ENCODE measurements at regions not wholly inside any gene's neighbourhood (a gene's known extent, or its start where the extent isn't known, plus 50 kb on each side); places are given as distances from the start of the nearest gene placed in this dataset.

DNA sequence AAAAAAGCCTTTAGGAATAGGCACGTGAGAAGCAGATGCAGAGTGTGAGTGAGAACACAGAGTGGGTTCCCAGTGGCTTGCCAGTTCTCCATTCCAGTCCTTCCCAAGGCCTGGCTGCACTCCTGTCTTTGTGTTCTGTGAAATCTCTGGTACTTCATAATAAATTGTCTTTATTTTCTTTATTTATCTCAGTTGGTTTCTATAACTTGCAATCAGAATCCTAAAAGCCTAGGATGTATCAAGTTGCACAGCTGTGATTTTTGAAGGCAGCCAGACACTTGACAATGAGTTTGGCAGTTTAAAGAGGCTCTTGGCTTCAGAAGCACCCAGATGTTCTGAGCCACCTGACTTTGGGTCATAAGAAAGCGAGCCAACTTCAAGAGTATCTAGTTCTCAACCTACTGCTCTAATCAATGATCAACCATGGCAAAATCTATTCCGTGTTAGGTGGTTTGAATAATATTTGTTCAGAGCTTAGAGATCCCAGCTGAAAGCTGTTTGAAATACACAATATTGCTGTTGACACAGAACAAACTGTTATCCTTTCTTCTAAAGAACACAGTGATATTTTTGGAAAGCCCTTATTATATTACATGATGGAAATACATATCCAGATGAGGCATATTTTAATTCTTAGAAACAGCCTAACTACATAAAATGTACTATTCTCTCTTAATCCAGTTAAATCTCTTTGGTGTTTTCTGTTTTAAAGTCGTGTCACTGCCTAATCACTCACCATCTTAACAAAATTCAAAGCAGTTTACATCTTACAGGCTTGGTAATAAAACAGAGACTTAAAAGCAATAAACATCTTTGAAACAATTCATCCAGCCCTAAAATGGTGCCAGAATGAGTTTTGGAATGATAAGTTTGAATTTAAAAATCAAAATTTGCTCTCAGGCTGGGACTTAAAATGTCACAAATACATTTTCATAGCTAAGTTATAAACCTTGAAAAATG lies 483.0 kb upstream of the NBEA start:
- DNase-seq (ENCODE audit: low read depth, low spot score): no peak

DNA sequence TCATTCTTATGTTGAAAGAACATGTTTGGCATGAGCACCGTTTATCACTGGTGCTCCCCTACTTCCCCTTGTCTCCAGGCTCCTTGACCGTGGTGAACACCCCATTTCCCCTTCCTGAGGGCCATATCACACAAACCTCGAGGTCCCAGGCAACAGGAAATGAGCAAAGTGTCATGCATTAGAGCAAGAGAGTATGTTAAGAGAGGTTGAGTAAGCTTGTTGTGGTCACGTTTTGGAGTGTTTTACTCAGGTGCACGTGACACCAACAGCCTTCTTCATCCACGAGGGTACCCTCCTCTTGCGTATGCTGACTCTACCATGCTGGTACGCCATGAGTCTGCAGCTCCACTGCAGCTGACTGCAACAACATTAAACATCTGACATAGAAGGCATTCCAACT lies 482.2 kb upstream of the NBEA start:
- no peak for DNase-seq (ENCODE audit: low read depth, low spot score)

DNA sequence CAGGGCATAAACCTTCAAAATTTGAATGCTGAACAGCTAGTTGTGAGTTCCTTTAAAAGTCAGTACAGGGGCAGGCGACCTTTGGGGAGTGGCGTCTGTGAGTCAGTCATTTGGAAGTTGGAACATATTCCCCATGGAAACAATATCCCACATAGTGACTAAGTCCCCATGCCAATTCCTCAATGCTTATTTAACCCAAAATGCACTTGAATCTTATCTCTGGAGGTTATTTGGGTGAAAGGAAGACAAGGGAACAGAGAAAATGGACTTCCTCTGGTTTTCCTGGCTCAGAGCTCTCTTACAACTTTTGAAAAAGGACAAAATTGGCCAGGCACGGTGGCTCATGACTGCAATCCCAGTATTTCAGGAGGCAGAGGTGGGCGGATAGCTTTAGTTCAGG lies 479.2 kb upstream of the NBEA start:
- peak; percentile 44 for DNase-seq (ENCODE audit: low read depth, low spot score)

DNA sequence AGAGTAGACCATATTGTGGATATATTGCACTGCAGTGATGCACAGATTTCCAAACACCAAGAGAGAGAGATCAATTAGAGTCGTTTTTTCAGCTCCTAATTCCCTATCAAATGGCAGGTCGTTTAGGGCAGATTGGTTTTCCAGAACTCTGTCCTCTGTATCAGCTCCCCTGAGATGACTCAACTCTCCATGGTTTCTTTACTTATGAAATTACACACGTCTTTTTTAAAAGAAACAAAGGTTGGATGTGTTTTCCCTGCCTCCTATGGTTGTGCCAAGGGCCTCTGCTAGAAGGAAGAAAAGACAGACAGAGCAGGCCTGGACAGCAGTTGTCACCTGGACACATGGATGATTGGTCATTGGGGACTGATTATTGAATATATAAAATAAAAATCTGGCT lies 478.1 kb upstream of the NBEA start:
- DNase-seq (ENCODE audit: low read depth, low spot score): no peak

DNA sequence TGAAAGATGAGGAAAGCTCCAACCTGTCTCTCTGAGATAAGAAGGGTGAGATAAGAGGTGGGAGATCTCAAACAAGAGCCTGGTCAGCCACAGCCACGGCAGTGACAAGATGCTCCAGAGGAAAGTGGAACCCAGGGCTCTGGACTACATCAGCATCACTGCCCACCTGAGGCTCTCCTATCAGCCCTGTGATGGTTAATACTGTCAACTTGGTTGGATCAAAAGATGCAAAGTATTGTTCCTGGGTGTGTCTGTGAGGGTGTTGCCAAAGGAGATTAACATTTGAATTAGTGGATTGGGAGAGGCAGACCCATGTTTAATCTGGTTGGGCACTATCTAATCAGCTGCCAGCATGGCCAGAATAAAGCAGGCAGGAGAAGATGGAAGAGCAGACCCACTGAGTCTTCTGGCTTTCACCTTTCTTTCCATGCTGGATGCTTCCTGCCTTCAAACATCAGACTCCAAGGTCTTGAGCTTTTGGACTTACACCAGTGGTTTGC lies 476.6 kb upstream of the NBEA start:
- no peak for DNase-seq (ENCODE audit: low read depth, low spot score)

DNA sequence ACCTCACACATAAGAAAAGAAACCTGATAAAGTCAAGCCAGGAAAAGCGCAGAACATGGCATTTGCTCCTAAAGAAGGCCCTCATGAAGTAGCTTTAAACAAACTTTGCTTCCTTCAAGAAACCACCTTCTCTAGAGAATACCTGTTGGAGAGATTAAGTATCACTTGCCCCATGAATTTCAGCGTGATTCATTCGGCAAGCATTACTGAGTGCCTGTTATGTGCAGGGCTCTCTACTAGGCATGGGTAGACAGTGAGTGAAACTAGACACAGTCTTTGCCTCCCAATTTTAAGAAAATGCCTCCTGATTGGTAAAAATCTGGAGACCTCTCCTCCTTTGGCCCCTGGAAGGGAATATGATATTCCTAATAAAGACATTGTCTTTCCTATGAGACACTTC lies 475.8 kb upstream of the NBEA start:
- DNase-seq (ENCODE audit: low read depth, low spot score): no peak

DNA sequence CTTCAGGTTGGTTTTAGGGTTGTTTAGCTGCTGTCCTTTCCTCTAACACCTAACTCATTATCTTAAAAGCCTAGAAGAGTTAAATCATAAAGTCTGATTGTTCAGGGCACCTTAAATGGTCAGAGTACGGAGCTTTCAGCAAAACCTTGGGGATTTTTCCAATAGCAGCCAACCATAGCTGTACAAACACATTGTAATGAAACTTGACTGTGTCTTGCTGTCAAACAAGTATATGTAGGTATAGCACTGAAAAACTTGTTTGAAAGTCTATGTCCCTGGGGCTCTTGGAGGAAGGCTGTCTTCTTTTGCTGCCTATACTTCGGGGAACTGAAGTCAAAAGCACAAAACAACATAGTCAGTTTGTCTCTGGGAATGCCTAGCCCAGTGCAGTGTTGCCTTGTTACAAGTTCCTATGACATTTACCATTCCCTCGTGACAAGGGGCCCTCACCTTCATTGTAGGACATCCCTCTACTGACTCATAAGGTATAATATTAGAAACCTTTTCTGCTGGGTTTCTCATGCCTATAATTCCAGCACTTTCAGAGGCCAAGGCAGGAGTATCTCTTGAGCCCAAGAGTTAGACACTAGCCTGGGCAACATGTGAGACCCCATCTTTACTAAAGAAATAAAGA lies 474.5 kb upstream of the NBEA start:
- no peak for DNase-seq (ENCODE audit: low read depth, low spot score)

DNA sequence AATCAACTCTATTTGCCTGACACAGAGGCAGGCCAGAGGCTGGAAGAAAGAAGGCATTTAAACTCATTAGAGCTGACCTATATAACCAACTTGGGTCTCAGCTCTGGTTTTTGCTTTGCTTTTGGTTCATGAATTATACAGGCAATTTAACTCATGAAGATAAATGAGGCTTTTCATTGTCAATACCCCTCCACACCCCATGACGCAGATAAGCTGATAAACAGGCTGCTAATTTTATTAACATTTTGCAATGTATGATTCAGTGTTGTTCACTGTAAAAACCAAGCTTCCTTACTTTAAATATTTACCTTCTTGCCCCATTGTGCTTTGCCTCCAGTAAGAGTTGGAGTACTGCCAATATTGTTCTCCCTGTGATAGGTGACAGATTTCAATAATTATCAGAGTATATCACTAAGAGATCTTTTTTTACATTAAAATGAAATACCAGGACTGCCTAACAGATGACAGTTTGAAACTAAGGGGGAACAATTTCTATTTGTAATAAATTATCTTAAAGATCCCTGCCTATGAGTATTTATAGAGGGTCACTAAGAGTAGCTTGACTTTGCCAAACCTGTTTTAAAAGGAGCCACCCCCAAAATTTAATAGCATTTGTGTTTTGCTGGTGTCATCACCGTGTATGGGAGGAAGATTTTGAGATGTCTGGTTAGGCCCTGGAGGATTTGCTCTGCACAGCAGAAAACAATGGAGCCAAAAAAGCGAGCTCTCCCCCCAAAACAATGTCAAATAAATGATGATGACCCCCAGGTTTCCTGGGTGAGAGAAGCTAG lies 472.7 kb upstream of the NBEA start:
- DNase-seq (ENCODE audit: low read depth, low spot score): peak; percentile 11

DNA sequence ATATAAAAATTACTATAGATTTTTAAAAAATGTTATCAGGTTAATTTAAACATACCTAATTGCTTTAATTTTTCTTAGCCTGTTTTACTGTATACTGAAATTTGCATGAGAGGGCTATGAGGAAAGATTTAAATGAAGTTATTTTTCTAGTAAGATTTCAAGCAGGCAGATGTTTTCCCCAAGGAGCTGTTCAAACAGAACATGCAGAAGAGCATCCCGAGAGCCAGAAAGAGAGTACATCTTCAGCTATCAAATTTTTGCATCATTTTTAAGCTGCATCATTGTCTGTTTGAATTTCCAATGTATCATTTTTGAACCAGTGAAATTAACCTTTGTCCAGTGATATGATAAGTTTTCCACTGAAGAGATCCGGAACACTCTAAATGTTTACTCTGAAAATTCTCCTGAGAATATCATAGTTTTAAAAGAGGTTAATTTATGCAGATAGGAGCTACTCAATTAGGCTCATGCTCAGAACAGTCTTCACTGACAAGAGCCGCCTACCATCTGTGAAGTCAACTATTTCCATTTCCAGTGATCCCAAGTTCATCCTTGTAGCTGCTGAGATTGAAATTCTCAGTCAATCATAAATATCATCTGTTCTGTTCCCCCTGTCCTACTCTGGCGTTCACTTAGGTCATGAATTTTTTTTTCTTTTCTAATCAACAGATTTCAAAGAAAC lies 467.7 kb upstream of the NBEA start:
- no peak for DNase-seq (ENCODE audit: low read depth, low spot score)

DNA sequence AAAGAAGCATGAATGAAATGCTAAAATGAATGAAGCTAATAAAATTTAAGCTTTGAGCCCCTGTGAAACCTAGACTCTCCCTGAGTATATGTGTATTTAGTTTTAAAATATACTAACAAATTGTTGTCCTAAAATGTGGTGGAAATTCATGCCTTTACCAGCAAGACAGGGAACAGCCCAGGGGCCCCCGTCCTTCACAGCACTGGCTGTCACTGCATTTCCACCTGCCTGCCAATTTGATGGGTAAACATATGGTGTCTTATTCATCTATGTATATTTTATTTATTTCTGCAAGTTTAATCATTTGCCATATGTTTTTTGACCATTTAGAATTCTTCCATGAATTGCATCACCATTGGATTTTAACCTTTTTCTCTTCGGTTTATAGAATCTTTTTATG lies 463.7 kb upstream of the NBEA start:
- DNase-seq (ENCODE audit: low read depth, low spot score): no peak

DNA sequence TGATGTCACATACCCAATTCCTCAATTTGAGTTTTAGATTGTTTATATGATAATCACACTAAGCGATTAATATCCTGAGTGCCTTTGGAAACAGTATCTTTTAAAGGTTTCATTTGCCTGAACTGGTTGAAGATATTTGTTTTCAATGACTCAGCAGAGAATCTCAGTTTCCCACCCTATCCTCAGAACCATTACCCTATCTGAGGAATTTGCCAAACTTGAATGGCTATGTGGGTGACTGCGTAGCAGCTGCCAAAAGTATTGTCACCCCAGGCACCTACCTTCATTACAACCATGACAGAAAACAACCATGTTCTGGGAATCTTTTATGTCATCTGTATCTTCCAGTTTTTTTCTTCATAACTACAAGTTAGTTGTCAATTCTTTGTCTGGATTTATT lies 440.1 kb upstream of the NBEA start:
- no peak for DNase-seq (ENCODE audit: low read depth, low spot score)

DNA sequence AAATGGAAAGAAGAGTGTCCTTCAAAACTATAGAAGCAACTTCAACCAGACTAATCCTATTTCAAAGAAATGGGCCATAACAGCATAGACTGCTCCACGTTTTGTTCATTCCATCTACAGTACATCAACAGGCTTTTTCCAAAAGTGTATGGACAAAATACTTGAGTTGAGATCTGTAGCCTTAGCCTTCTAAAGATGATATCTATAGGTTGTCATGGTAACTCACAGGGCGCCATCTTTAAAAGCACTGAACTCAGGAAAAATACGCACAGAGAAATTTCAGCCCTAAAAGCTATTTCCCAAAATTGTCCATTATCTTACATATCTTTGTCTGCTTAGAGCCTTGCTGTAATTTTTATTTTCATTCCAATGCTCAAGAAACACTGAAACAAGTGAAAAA lies 439.4 kb upstream of the NBEA start:
- no peak for DNase-seq (ENCODE audit: low read depth, low spot score)

DNA sequence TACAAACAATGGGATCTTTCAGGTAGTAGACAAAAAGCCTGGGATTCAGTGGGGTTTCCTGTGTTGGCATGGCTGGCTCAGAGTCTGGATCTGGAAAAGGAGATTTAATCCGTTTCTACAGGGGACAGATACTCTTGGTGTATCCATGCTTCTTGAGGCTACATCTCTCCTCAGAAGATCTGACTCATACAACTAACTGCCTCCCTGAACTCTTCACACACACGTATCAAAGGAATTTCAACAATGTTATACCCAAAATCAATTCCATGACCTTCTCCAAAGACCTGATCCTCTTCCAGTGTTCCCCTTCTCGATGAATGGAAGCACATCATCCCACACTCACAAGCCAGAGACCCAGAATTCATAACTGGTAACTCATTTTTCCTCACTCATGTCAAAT lies 435.3 kb upstream of the NBEA start:
- DNase-seq (ENCODE audit: low read depth, low spot score): no peak

DNA sequence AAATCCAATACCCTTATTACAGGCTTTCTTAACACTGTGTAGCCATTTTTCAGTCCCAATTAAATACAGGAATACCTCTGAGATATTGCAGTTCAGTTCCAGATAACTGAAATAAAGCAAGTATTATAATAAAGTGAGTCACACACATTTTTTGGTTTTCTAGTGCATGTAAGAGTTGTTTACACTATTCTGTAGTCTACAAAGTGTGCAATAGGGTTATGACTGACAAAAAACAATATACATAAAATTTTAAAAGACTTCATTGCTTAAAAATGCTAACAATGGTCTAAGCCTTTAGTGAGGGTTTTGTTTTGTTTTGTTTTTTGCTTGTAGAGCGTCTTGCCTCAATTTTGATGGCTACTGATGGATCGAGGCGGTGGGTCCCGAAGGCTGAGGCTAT lies 434.4 kb upstream of the NBEA start:
- DNase-seq (ENCODE audit: low read depth, low spot score): no peak

DNA sequence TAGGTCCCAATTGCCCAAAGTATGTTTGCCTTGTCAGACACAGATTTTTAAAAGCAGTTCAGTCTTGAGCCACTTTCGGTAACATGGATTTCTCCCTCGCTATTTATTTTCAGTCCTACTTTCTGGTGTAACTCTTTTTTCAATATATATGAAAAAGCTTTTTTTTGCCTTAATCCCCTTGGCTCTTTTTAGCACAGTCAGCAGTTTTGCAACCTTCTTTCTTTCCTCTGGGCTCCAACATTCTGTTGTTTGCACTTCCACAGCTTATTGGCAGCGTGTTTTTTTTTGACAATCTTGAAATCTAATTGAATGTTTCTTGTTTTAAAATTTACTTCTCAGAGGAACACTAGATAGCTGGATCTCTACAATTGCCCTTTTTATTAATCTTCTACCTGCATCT lies 429.3 kb upstream of the NBEA start:
- DNase-seq (ENCODE audit: low read depth, low spot score): no peak

DNA sequence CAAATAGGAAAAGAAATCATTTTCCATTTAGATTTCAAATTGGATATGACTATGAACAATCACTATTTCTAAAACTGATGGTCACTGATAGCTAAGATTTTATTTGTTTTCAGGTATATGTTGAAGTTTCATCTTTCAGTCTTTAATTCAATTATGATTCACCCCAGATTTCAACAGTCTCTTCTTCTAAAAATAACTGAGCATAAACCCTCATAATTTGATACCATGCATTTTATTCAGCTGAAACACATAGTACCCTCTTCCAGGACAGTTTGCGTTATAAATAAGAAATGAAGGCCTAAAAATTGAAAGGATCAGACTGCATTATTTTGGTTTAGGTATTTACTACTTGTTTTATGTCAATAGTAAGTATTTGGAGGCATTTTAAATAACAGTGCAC lies 428.5 kb upstream of the NBEA start:
- DNase-seq (ENCODE audit: low read depth, low spot score): no peak

DNA sequence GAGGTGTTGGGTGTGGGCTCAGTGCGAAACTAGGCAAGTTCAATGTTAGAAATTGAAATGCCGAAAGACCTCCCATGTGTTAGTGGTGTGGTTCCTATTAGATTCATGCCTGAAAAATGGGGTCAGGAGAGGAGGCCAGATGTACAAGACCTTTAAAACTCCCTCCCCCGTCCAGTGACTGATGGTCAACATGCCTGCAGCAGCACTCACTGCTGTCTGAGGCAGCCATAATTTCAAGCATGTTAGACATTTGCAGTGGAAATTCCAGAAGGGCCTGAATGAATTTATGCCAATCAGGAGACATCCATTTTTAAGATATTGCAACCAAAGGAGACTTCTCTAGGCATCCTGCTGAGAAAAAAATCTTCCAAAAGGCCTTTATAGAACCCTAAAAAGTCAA lies 426.9 kb upstream of the NBEA start:
- no peak for DNase-seq (ENCODE audit: low read depth, low spot score)

DNA sequence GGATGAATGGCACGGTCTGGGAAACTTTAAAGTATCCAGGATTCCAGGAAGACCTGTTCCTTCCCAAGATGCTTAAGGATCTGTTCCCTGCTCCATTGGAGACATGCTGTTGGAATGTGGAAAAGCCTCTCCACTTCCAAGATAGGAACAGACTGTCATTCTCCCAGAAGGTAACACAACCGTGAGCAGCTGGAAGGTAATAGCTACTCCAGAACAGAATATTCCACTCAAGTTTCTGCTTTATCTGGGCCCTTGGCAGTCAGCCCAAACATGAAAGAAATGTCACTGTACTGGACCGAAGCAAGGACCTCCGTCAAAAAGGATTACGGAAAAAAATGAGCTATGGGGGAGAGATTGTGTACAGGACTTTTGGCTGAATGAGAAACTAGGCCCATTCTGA lies 420.9 kb upstream of the NBEA start:
- no peak for DNase-seq (ENCODE audit: low read depth, low spot score)

DNA sequence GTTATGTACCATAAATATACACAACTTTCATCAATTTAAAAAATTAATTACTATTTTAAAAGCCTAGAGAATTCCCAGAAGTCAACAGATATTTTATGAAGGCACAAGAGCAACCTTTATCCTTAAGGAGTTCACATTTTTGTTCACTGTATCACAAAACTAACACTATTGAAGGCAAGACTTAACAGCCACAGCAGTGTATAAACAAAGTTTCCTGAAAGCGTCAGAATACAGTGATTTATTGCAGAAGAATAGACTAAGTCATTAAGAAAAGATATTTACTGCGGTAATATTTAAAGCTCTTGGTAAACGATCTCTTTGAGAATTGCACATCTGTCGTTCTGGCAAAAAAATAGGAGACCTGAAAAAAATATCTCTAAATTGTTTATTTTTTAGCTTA lies 419.3 kb upstream of the NBEA start:
- no peak for DNase-seq (ENCODE audit: low read depth, low spot score)

DNA sequence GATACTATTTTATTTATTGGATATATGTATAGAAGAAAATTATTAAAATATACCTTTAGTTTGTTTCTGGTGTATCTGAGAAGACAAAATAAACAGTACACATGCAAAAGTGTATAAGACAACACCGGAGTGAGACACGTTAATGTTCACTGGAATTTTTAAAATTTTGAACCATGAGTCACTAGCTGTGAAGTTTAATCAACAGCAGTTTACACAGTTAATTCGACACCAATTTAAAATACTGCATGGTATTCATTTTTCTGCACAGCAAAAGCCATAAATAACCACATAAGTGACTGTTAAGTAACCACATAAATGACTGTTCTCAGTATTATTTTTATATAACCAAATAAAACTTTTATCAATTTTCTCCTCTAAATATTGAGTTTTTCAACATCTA lies 418.7 kb upstream of the NBEA start:
- no peak for DNase-seq (ENCODE audit: low read depth, low spot score)

DNA sequence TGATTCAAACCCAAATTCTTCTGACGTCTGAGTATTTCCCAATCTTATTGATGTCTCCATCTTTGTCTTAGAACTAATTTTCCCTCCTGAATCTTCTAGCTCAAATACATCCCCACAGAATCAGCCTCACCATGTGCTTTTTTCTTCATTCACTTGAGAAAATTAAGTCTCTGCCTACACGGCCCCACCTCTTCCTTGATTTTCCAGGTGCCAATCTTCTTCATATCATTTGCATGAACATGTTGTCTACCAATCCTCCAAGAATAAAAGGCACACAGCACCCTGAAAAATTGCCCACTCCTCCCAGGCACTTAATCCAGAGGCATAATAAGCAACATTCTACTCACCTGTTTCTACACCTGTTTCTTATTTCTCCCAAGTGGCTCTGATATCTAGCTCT lies 408.1 kb upstream of the NBEA start:
- no peak for DNase-seq (ENCODE audit: low read depth, low spot score)

DNA sequence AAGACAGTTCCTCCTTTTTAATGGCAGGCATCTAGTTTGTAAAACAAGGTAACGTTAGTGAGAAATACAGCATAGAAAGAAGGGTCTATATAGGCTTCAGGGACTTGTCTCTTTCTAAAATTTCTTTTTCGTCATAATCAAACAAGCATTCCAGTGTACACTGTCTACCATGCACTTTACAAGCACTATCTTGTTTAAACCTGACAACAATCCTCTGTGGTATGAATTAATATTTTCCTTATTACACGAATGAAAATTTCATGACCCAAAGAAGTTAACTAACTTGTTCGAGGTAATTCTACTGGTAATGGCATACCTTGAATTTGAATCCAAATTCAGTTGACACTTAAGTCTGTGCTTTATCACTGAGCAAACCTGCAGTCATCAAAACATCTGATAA lies 399.7 kb upstream of the NBEA start:
- DNase-seq (ENCODE audit: low read depth, low spot score): no peak
